Sciatic nerve (tissue), 2 donors: ENCODE measurements at regions not wholly inside any gene's neighbourhood (a gene's known extent, or its start where the extent isn't known, plus 50 kb on each side); places are given as distances from the start of the nearest gene placed in this dataset.

Experiments
- ATAC-seq: fragments of 200-7000 bp; cut with Tn5 transposase; one replicate; pipeline ENCODE4 v1.9.1; 2020; ENCODE audit warnings: mild to moderate bottlenecking, moderate library complexity
- DNase-seq: peaks from one replicate; pipeline ENCODE4 v3.0.0-alpha.2; 2020; ENCODE audit warnings: low spot score
- intact Hi-C: fragments of 100-400 bp; cut with DNase I; formaldehyde crosslinking; loops from one replicate; pipeline ENCODE4 v1.14.2; 2022
- donor health status: DM: no; HTN: no; CAD: no.
- donor health status: DM: no; HTN: no; CAD: no.

- DNase-seq (no peak), ATAC-seq (no peak)
- intact Hi-C loops, result no loop called here
Measured at GRCh38 chr7:84701524-84702306, 485.1 kb downstream of the SEMA3D start.

- intact Hi-C loops, result no loop called here
- no peak for ATAC-seq
- no peak for DNase-seq
Measured at GRCh38 chr7:84700563-84701370, 486.1 kb downstream of the SEMA3D start.

GRCh38 chr7:84697506-84697905 lies 489.4 kb downstream of the SEMA3D start:
- intact Hi-C loops, result no loop called here
- DNase-seq (no peak), ATAC-seq (no peak)

GRCh38 chr7:84693483-84693882 lies 493.4 kb downstream of the SEMA3D start:
- DNase-seq (no peak), ATAC-seq (no peak)
- intact Hi-C loops, result no loop called here

- DNase-seq (no peak), ATAC-seq (no peak)
- intact Hi-C loops, result no loop called here
Measured at GRCh38 chr7:84688671-84689070, 494.1 kb upstream of the SEMA3A start.

GRCh38 chr7:84686373-84686772 lies 491.8 kb upstream of the SEMA3A start:
- no peak for ATAC-seq
- DNase-seq, result no peak
- intact Hi-C loops, result no loop called here

GRCh38 chr7:84684836-84685480 lies 490.4 kb upstream of the SEMA3A start:
- no peak for ATAC-seq
- intact Hi-C loops, result no loop called here
- no peak for DNase-seq

GRCh38 chr7:84682543-84682942 lies 488.0 kb upstream of the SEMA3A start:
- intact Hi-C loops, result no loop called here
- no peak for DNase-seq
- no peak for ATAC-seq

- intact Hi-C loops, result no loop called here
- DNase-seq (no peak), ATAC-seq (no peak)
Measured at GRCh38 chr7:84678841-84679240, 484.3 kb upstream of the SEMA3A start.

GRCh38 chr7:84677117-84677732 lies 482.6 kb upstream of the SEMA3A start:
- intact Hi-C loops, result no loop called here
- no peak for ATAC-seq
- no peak for DNase-seq

GRCh38 chr7:84675633-84676034 lies 481.0 kb upstream of the SEMA3A start:
- intact Hi-C loops, result no loop called here
- DNase-seq, result no peak
- ATAC-seq, result no peak

GRCh38 chr7:84674236-84674913 lies 479.8 kb upstream of the SEMA3A start:
- intact Hi-C loops, result no loop called here
- no peak for ATAC-seq
- DNase-seq, result no peak

- DNase-seq, result no peak
- intact Hi-C loops, result no loop called here
- no peak for ATAC-seq
Measured at GRCh38 chr7:84669177-84669732, 474.7 kb upstream of the SEMA3A start.

GRCh38 chr7:84668116-84668515 lies 473.5 kb upstream of the SEMA3A start:
- intact Hi-C loops, result no loop called here
- ATAC-seq (no peak), DNase-seq (no peak)

GRCh38 chr7:84666651-84667050 lies 472.1 kb upstream of the SEMA3A start:
- DNase-seq (no peak), ATAC-seq (no peak)
- intact Hi-C loops, result no loop called here

GRCh38 chr7:84665339-84665738 lies 470.8 kb upstream of the SEMA3A start:
- ATAC-seq (no peak), DNase-seq (no peak)
- intact Hi-C loops, result no loop called here

GRCh38 chr7:84664626-84665025 lies 470.0 kb upstream of the SEMA3A start:
- no peak for DNase-seq
- ATAC-seq, result no peak
- intact Hi-C loops, result no loop called here

- ATAC-seq, result no peak
- intact Hi-C loops, result no loop called here
- DNase-seq, result no peak
Measured at GRCh38 chr7:84663224-84663623, 468.6 kb upstream of the SEMA3A start.

GRCh38 chr7:84658286-84658685 lies 463.7 kb upstream of the SEMA3A start:
- no peak for ATAC-seq
- intact Hi-C loops, result no loop called here
- no peak for DNase-seq
